HepG2 (cell line): ENCODE measurements at regions not wholly inside any gene's neighbourhood (a gene's known extent, or its start where the extent isn't known, plus 50 kb on each side); places are given as distances from the start of the nearest gene placed in this dataset.

ENCODE experiments used
- ATAC-seq: fragments of 200-7000 bp; cut with Tn5 transposase; 3 replicates; pipeline ENCODE4 v1.9.1; 2020; ENCODE audit warnings: mild to moderate bottlenecking, moderate library complexity
- BruUV-seq: library from RNA; stranded (reverse); fragments of 400-500 nt; replicated peaks from 2 replicates; lab custom pipeline; 2021; lab: Mats Ljungman, UMichigan
- CTCF ChIA-PET: fragments of 300-600 bp; formaldehyde crosslinking; extraction: SDS; loops from one replicate; lab custom pipeline; 2021; ENCODE audit warnings: low total read pairs, inconsistent platforms, low intra/inter-chr PET ratio; lab: Yijun Ruan, JAX
- POLR2A ChIA-PET: fragments of 350-600 bp; sonication (Branson Sonifier 250); formaldehyde crosslinking; loops from one replicate; lab custom pipeline; 2020; ENCODE audit warnings: antibody characterized with exemption, inconsistent platforms; lab: Yijun Ruan, JAX
- DNase-seq: peaks from one replicate; pipeline ENCODE4 v3.0.0-alpha.2; 2015; ENCODE audit warnings: low spot score
- FAIRE-seq: peaks from 3 replicates; lab custom pipeline; 2011; peaks lifted over from hg19 to GRCh38; lab: Jason Lieb, UNC
- H2AFZ ChIP-seq: one replicate; pipeline ENCODE4 v1.6.1; 2011; ENCODE audit warnings: low read length, inconsistent platforms
- H3K27ac ChIP-seq: fragments of 300-600 bp; 3 replicates; pipeline ENCODE4 v1.8.0; 2011; ENCODE audit warnings: mixed run types, mild to moderate bottlenecking, mixed read lengths, low read length, inconsistent platforms; ENCODE audit not compliant: insufficient read depth; ENCODE audit errors: extremely low read length
- H3K27me3 ChIP-seq, 2 experiments: fragments of 200-600 bp in 1 of 2; 2 replicates in 1 of 2; 3 replicates in 1 of 2; pipeline versions ENCODE4 v1.6.0 to v1.8.0; 2011; ENCODE audit warnings: low read length in 2 of 2, mild to moderate bottlenecking in 2 of 2, moderate library complexity in 2 of 2, inconsistent platforms in 1 of 2; ENCODE audit not compliant: insufficient read depth in 2 of 2, control insufficient read depth in 1 of 2
- H3K36me3 ChIP-seq, 2 experiments: fragments of 200-600 bp in 1 of 2; replicated peaks in 1 of 2; 2 replicates in 1 of 2; 3 replicates in 1 of 2; pipeline versions ENCODE4 v1.5.1 to v1.8.0; 2011; ENCODE audit warnings: low read length in 2 of 2, inconsistent platforms in 1 of 2; ENCODE audit not compliant: insufficient read depth in 2 of 2, control insufficient read depth in 1 of 2
- H3K4me1 ChIP-seq: 2 replicates; pipeline ENCODE4 v1.5.1; 2012; ENCODE audit warnings: low read length, inconsistent platforms; ENCODE audit not compliant: insufficient read depth
- H3K4me2 ChIP-seq: 2 replicates; pipeline ENCODE4 v1.6.0; 2011; ENCODE audit warnings: low read depth, low read length, inconsistent platforms
- H3K4me3 ChIP-seq, 3 experiments: fragments of 200-600 bp in 1 of 3; sonication (generic), shearing (Covaris generic) in 1 of 3; replicated peaks in 1 of 3; 2 replicates each; pipeline ENCODE4 v1.5.1; 2011 to 2016; ENCODE audit warnings: low read length in 3 of 3, inconsistent platforms in 2 of 3, low read depth in 2 of 3, mild to moderate bottlenecking in 2 of 3, control low read depth in 1 of 3, mixed read lengths in 1 of 3; ENCODE audit not compliant: insufficient read depth in 1 of 3
- H3K79me2 ChIP-seq: one replicate; pipeline ENCODE4 v1.6.1; 2011; ENCODE audit warnings: low read length, inconsistent platforms; ENCODE audit not compliant: insufficient read depth
- H3K9ac ChIP-seq: 2 replicates; pipeline ENCODE4 v1.6.0; 2011; ENCODE audit warnings: mild to moderate bottlenecking, low read depth, low read length, inconsistent platforms; ENCODE audit not compliant: insufficient read depth
- H3K9me3 ChIP-seq: 2 replicates; pipeline ENCODE4 v1.5.1; 2012; ENCODE audit warnings: mild to moderate bottlenecking, low read length
- H4K20me1 ChIP-seq: 2 replicates; pipeline ENCODE4 v1.6.0; 2011; ENCODE audit warnings: inconsistent platforms, mild to moderate bottlenecking, low read length, moderate library complexity; ENCODE audit not compliant: insufficient read depth
- PRDM15 ChIP-seq: sonication (generic); formaldehyde crosslinking; IDR thresholded peaks from 2 replicates; pipeline ENCODE4 v1.4.0; 2020; ENCODE audit warnings: missing genetic modification reagents
- TP53 ChIP-seq: sonication (generic); formaldehyde crosslinking; conservative IDR thresholded peaks from 2 replicates; pipeline ENCODE4 v1.4.0; 2020; ENCODE audit warnings: missing genetic modification reagents
- ZBTB10 ChIP-seq: sonication (generic); formaldehyde crosslinking; IDR thresholded peaks from 2 replicates; pipeline ENCODE4 v1.4.0; 2020; ENCODE audit warnings: missing genetic modification reagents, borderline replicate concordance
- ZNF639 ChIP-seq: conservative IDR thresholded peaks from 2 replicates; pipeline ENCODE4 v1.6.1; 2018; ENCODE audit warnings: missing genetic modification reagents
- ZSCAN29 ChIP-seq: sonication (generic); formaldehyde crosslinking; conservative IDR thresholded peaks from 2 replicates; pipeline ENCODE4 v1.4.0; 2020; ENCODE audit warnings: mild to moderate bottlenecking, missing genetic modification reagents
- WGBS: methylation state at CpG from one replicate; pipeline ENCODE4 v1.1.6; 2017; ENCODE audit warnings: low lambda C conversion rate; 5-methylcytosine and 5-hydroxymethylcytosine counted together
- in situ Hi-C: cut with HindIII; loops from 2 replicates; pipeline ENCODE4 v1.10.0; 2017; ENCODE audit warnings: low pct_unique_long_range_greater_than_20kb; ENCODE audit not compliant: extremely low pct_ligation_motif_present
- intact Hi-C: fragments of 100-400 bp; cut with micrococcal nuclease; formaldehyde crosslinking; loops from one replicate; pipeline ENCODE4 v1.10.0; 2022; ENCODE audit not compliant: unreplicated experiment

- ATAC-seq (no peak), FAIRE-seq (no peak), DNase-seq (no peak)
- no peak overlapping the region for H3K27ac ChIP-seq
- WGBS, result 48% methylated on average over 2 of the region's 2 CpGs
- H2AFZ ChIP-seq, result no peak overlapping the region
- TF ChIP-seq PRDM15 (CRISPR knock-in tag) (no peak), ZBTB10 (CRISPR knock-in tag) (no peak), ZNF639 (CRISPR knock-in tag) (no peak), TP53 (CRISPR knock-in tag) (no peak), ZSCAN29 (no peak)
- H3K36me3 ChIP-seq, result no peaks in the 10 kb centered on the region
- no peaks in the 10 kb centered on the region for H3K9me3 ChIP-seq
- CTCF ChIA-PET, result no interaction called here
- in situ Hi-C loops (no loop called here), intact Hi-C loops (no loop called here)
- POLR2A ChIA-PET, result no interaction called here
- no peaks in the 10 kb centered on the region for H4K20me1 ChIP-seq
- no TSS peak for BruUV-seq
- no peak overlapping the region for H3K4me3 ChIP-seq
- no peaks in the 10 kb centered on the region for H3K4me1 ChIP-seq
- no peak overlapping the region for H3K4me2 ChIP-seq
- H3K27me3 ChIP-seq, result no peaks in the 10 kb centered on the region
- H3K9ac ChIP-seq, result no peak overlapping the region
- no peaks in the 10 kb centered on the region for H3K79me2 ChIP-seq
Observed at GRCh38 chr4:55023030-55023429, 102.4 kb downstream of the KDR start.
